ENCODE measurements at regions not wholly inside any gene's neighbourhood (a gene's known extent, or its start where the extent isn't known, plus 50 kb on each side); places are given as distances from the start of the nearest gene placed in this dataset.

DNA sequence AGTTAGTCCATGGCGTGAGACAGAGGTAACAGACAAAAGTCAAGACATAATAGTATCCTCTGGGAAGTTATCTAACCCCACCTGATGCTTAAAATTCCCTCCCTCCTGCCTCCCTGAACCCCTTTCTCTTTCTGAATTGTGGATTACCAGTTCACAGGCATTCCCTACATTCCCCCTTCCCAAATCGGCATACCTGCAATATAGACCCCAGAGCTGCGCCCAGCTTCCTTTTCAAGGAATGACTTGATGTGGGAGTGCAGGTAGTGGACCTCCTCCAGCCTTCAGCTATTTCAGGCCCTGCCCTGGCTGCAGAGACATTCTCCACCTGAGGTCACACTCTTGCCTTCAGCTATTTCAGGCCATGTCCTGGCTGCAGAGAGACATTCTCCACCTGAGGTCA lies 111.1 kb upstream of the KLF7 start:
- no peak for TF ChIP-seq EZH2 (IDR thresholded peaks at IDR 0.05; ENCODE audit: borderline replicate concordance, insufficient read depth, low read depth, low read length, poor library complexity, severe bottlenecking)
- TF ChIP-seq CTCF (IDR thresholded peaks at IDR 0.05) = no peak

Measured in B cell (primary cell).